ENCODE measurements at regions not wholly inside any gene's neighbourhood (a gene's known extent, or its start where the extent isn't known, plus 50 kb on each side); places are given as distances from the start of the nearest gene placed in this dataset.

DNA sequence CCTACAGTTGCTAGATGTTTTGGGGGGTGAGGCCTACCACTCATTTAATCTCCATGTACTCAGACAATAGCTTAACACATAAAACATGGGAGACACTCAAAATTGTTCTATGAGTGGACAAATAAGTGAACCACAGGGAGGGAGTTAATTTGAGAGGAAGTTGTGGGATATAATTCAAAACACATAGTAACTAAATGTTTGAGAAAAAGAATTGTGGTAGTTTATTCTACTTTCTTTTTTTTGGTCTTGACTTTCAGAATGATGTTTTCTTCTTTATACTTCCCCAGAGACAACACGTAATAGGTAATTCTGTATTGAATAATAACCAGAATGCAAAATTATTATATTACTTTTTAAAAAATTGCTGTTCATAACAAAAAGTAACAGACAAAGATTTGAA is 453.8 kb downstream of the RFPL4B start:
- DNase-seq (ENCODE audit: low read depth, low spot score) = no peak
- Histone ChIP-seq H4K20me1 (ENCODE audit: insufficient read depth) (no peaks in the 10 kb centered on the region), H3K4me1 (ENCODE audit: control insufficient read depth in 1 of 2, insufficient read depth in 2 of 2, low read length in 2 of 2) (peaks cover 3 to 6% of the 10 kb centered on the region in 2 experiments; a peak in 2 of 4 replicates), H3K36me3 (ENCODE audit: control insufficient read depth in 1 of 2, insufficient read depth in 2 of 2, low read length in 2 of 2) (no peaks in the 10 kb centered on the region), H3K27me3 (ENCODE audit: insufficient read depth, low read length) (no peaks in the 10 kb centered on the region), H3K9me2 (ENCODE audit: insufficient read depth) (no peaks in the 10 kb centered on the region), H3K79me2 (ENCODE audit: insufficient read depth, low read length) (no peaks in the 10 kb centered on the region), H3K4me2 (ENCODE audit: low read length) (no peak overlapping the region), H3K9ac (ENCODE audit: low read length) (no peak overlapping the region), H3K9me3 (ENCODE audit: control insufficient read depth in 1 of 2, insufficient read depth in 1 of 2, low read depth in 1 of 2, low read length in 2 of 2) (no peaks in the 10 kb centered on the region), H3K27ac (ENCODE audit: low read depth, low read length) (no peak overlapping the region), H2AFZ (ENCODE audit: low read depth, low read length, poor library complexity, severe bottlenecking) (peak overlapping the region; percentile 75), H3K4me3 (replicated peaks in 1 of 2; ENCODE audit: low read depth in 1 of 2, low read length in 2 of 2) (no peak overlapping the region)
- ChIA-PET RAD21 (ENCODE audit: low non-redundant PET in 1 of 2, low total read pairs in 2 of 2, uncharacterized antibody in 2 of 2, unreplicated experiment in 2 of 2) (no interaction called here), CTCF (interaction anchor here (1.5 kb wide), 1 partner anchor 1109 kb away, joined by 4 read pairs; no protein-coding TSS in a partner anchor), POLR2A (no interaction called here)
- ATAC-seq = no peak
- intact Hi-C loops (cut with micrococcal nuclease) = no loop called here
- TF ChIP-seq EGR1 (IDR thresholded peaks at IDR 0.05; ENCODE audit: low read depth) (no peak), FOSL1 (IDR thresholded peaks at IDR 0.05; ENCODE audit: low read depth) (no peak), ZFX (IDR thresholded peaks at IDR 0.05) (no peak), POLR2A (IDR thresholded peaks at IDR 0.05; ENCODE audit: borderline replicate concordance, extremely low read depth, insufficient read depth, insufficient read length) (no peak), EZH2phosphoT487 (IDR thresholded peaks at IDR 0.05; ENCODE audit: borderline replicate concordance) (no peak), ZNF274 (IDR thresholded peaks at IDR 0.05; ENCODE audit: low read depth, low read length) (no peak), JUND (IDR thresholded peaks at IDR 0.05) (no peak), CEBPB (IDR thresholded peaks at IDR 0.05; ENCODE audit: low read depth) (no peak), SRF (IDR thresholded peaks at IDR 0.05; ENCODE audit: low read depth) (no peak), ELF1 (IDR thresholded peaks at IDR 0.05; ENCODE audit: borderline replicate concordance, low read depth) (no peak), POLR2AphosphoS5 (IDR thresholded peaks at IDR 0.05; ENCODE audit: low read depth, low read length) (no peak), EZH2 (IDR thresholded peaks at IDR 0.05) (no peak), REST (IDR thresholded peaks at IDR 0.05; ENCODE audit: low read depth) (no peak), RAD21 (IDR thresholded peaks at IDR 0.05; ENCODE audit: low read depth) (no peak)
- TF ChIP-seq, protein P1, sequence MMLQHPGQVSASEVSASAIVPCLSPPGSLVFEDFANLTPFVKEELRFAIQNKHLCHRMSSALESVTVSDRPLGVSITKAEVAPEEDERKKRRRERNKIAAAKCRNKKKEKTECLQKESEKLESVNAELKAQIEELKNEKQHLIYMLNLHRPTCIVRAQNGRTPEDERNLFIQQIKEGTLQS (IDR thresholded peaks at IDR 0.05) = no peak
- TF ChIP-seq, protein P2, sequence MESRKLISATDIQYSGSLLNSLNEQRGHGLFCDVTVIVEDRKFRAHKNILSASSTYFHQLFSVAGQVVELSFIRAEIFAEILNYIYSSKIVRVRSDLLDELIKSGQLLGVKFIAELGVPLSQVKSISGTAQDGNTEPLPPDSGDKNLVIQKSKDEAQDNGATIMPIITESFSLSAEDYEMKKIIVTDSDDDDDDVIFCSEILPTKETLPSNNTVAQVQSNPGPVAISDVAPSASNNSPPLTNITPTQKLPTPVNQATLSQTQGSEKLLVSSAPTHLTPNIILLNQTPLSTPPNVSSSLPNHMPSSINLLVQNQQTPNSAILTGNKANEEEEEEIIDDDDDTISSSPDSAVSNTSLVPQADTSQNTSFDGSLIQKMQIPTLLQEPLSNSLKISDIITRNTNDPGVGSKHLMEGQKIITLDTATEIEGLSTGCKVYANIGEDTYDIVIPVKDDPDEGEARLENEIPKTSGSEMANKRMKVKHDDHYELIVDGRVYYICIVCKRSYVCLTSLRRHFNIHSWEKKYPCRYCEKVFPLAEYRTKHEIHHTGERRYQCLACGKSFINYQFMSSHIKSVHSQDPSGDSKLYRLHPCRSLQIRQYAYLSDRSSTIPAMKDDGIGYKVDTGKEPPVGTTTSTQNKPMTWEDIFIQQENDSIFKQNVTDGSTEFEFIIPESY (IDR thresholded peaks at IDR 0.05; ENCODE audit: extremely low read depth, insufficient replicate concordance, low read length) = no peak
- no TSS peak for BruUV-seq (replicated peaks)
